Right atrium auricular region (tissue), 2 donors: ENCODE measurements at regions not wholly inside any gene's neighbourhood (a gene's known extent, or its start where the extent isn't known, plus 50 kb on each side); places are given as distances from the start of the nearest gene placed in this dataset.

ENCODE experiments used
- DNase-seq: peaks from one replicate; pipeline ENCODE4 v3.0.0-alpha.2; 2019; ENCODE audit warnings: low spot score
- H3K27ac ChIP-seq, 2 donors: fragments of 200-600 bp; sonication (generic); 1 replicate in 1 of 2; 2 replicates in 1 of 2; pipeline ENCODE4 v1.5.1; 2016 to 2019
- H3K27me3 ChIP-seq, 2 donors: fragments of 200-600 bp; sonication (generic); one replicate each; pipeline versions ENCODE4 v1.5.1 to v1.6.0; 2017 to 2019
- H3K36me3 ChIP-seq: fragments of 200-600 bp; sonication (generic); one replicate; pipeline ENCODE4 v1.5.1; 2016
- H3K4me1 ChIP-seq, 2 donors: fragments of 200-600 bp; sonication (generic); one replicate each; pipeline versions ENCODE4 v1.5.1 to v1.6.0; 2017 to 2019
- H3K4me3 ChIP-seq, 2 donors: fragments of 200-600 bp; sonication (generic); 1 replicate in 1 of 2; 2 replicates in 1 of 2; pipeline ENCODE4 v1.5.1; 2017 to 2019; ENCODE audit warnings: mild to moderate bottlenecking in 1 of 2, moderate library complexity in 1 of 2
- H3K9me3 ChIP-seq, 2 donors: fragments of 200-600 bp; sonication (generic); one replicate each; pipeline ENCODE4 v1.5.1; 2019
- CTCF ChIP-seq, 2 donors: fragments of 200-600 bp; sonication (generic); IDR thresholded peaks; one replicate each; pipeline ENCODE4 v1.5.1; 2019; ENCODE audit warnings: antibody characterized with exemption in 2 of 2

GRCh38 chr7:131225619-131226513, 101.8 kb upstream of the MKLN1 start:
- Histone ChIP-seq H3K36me3 (no peaks in the 10 kb centered on the region), H3K27me3 (no peaks in the 10 kb centered on the region), H3K4me1 (peaks cover 0 to 13% of the 10 kb centered on the region in 2 donors), H3K4me3 (no peak overlapping the region), H3K27ac (peak overlapping the region; percentile 32 to 33), H3K9me3 (no peaks in the 10 kb centered on the region)
- no peak for TF ChIP-seq CTCF (IDR thresholded peaks at IDR 0.05)
- DNase-seq = peak; percentile 79

- Histone ChIP-seq H3K4me1 (peaks cover 0 to 13% of the 10 kb centered on the region in 2 donors), H3K27ac (peak overlapping the region; percentile 32 to 33), H3K27me3 (no peaks in the 10 kb centered on the region), H3K9me3 (no peaks in the 10 kb centered on the region), H3K36me3 (no peaks in the 10 kb centered on the region), H3K4me3 (no peak overlapping the region)
- DNase-seq = no peak
- no peak for TF ChIP-seq CTCF (IDR thresholded peaks at IDR 0.05)
Observed at GRCh38 chr7:131226514-131226865, 101.2 kb upstream of the MKLN1 start.

- no peak for TF ChIP-seq CTCF (IDR thresholded peaks at IDR 0.05)
- peak overlapping the region; percentile 27 to 62 for H3K27ac ChIP-seq
- no peaks in the 10 kb centered on the region for H3K36me3 ChIP-seq
- no peak overlapping the region for H3K4me3 ChIP-seq
- no peaks in the 10 kb centered on the region for H3K27me3 ChIP-seq
- H3K9me3 ChIP-seq = no peaks in the 10 kb centered on the region
- peaks cover 0 to 19% of the 10 kb centered on the region in 2 donors for H3K4me1 ChIP-seq
- DNase-seq = peak; percentile 56
Observed at GRCh38 chr7:131231381-131232220, 96.1 kb upstream of the MKLN1 start.

- Histone ChIP-seq H3K4me3 (no peak overlapping the region), H3K36me3 (no peaks in the 10 kb centered on the region), H3K4me1 (peaks cover 0 to 19% of the 10 kb centered on the region in 2 donors), H3K27me3 (no peaks in the 10 kb centered on the region), H3K9me3 (no peaks in the 10 kb centered on the region), H3K27ac (no peak overlapping the region)
- DNase-seq = no peak
- no peak for TF ChIP-seq CTCF (IDR thresholded peaks at IDR 0.05)
Observed at GRCh38 chr7:131232768-131233167, 94.9 kb upstream of the MKLN1 start.

GRCh38 chr7:131233193-131233592, 94.5 kb upstream of the MKLN1 start:
- Histone ChIP-seq H3K36me3 (no peaks in the 10 kb centered on the region), H3K4me1 (peaks cover 0 to 21% of the 10 kb centered on the region in 2 donors), H3K9me3 (no peaks in the 10 kb centered on the region), H3K27ac (no peak overlapping the region), H3K4me3 (no peak overlapping the region), H3K27me3 (no peaks in the 10 kb centered on the region)
- no peak for TF ChIP-seq CTCF (IDR thresholded peaks at IDR 0.05)
- no peak for DNase-seq
